Left ventricle myocardium inferior (tissue), 1 donor: ENCODE measurements at regions not wholly inside any gene's neighbourhood (a gene's known extent, or its start where the extent isn't known, plus 50 kb on each side); places are given as distances from the start of the nearest gene placed in this dataset.

ENCODE experiments used
- DNase-seq: peaks from one replicate; pipeline ENCODE4 v3.0.0-alpha.2; 2020
- H3K27ac ChIP-seq: fragments of 200-600 bp; replicated peaks from 2 replicates; pipeline ENCODE4 v1.8.0; 2021
- H3K27me3 ChIP-seq: fragments of 200-600 bp; 2 replicates; pipeline ENCODE4 v1.8.0; 2021; ENCODE audit warnings: low read depth
- H3K36me3 ChIP-seq: fragments of 200-600 bp; 2 replicates; pipeline ENCODE4 v1.8.0; 2021
- H3K4me1 ChIP-seq: fragments of 200-600 bp; 2 replicates; pipeline ENCODE4 v1.8.0; 2021
- H3K4me3 ChIP-seq: fragments of 200-600 bp; 2 replicates; pipeline ENCODE4 v1.8.0; 2021; ENCODE audit warnings: mild to moderate bottlenecking, moderate library complexity
- H3K9me3 ChIP-seq: fragments of 200-600 bp; replicated peaks from 2 replicates; pipeline ENCODE4 v1.8.0; 2021
- CTCF ChIP-seq: fragments of 200-600 bp; IDR thresholded peaks from 2 replicates; pipeline ENCODE4 v1.8.0; 2021; ENCODE audit warnings: antibody characterized with exemption, mild to moderate bottlenecking, borderline replicate concordance
- intact Hi-C: fragments of 100-400 bp; cut with micrococcal nuclease; formaldehyde crosslinking; loops from one replicate; pipeline ENCODE4 v1.11.0; 2022
- donor health status: DM: no; HTN: yes; CAD: no; lungs with severe emphysema.

- H3K4me1 ChIP-seq: no peaks in the 10 kb centered on the region
- H3K4me3 ChIP-seq: no peak overlapping the region
- H3K9me3 ChIP-seq: peaks cover 37% of the 10 kb centered on the region
- TF ChIP-seq CTCF: no peak
- no peak for DNase-seq
- H3K27ac ChIP-seq: no peak overlapping the region
- H3K36me3 ChIP-seq: no peaks in the 10 kb centered on the region
- H3K27me3 ChIP-seq: no peaks in the 10 kb centered on the region
- intact Hi-C loops: no loop called here
Observed at GRCh38 chr2:57656198-57656597, 390.4 kb upstream of the VRK2 start.

DNA sequence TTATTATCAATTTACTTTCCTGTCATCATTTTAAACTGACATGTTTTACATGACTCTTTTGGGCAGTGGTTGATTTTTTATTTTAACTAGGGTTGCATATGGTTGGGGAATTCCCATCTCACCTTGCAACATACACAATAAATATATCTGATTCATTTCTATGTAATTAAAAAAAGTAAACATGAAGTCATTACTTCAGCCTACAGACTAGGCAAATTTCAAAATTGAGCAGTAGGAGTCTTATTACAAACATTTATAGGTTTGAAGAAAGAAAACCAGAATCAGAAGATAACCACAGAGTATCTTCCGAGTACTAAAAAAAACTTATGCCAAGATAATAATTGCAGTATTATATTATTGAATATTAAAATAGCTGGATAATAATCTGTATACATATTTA, 377.0 kb upstream of the VRK2 start:
- Histone ChIP-seq H3K4me1 (no peaks in the 10 kb centered on the region), H3K4me3 (no peak overlapping the region), H3K36me3 (no peaks in the 10 kb centered on the region), H3K27me3 (no peaks in the 10 kb centered on the region), H3K9me3 (peaks cover 3% of the 10 kb centered on the region), H3K27ac (no peak overlapping the region)
- no peak for DNase-seq
- TF ChIP-seq CTCF: no peak
- intact Hi-C loops: no loop called here

DNA sequence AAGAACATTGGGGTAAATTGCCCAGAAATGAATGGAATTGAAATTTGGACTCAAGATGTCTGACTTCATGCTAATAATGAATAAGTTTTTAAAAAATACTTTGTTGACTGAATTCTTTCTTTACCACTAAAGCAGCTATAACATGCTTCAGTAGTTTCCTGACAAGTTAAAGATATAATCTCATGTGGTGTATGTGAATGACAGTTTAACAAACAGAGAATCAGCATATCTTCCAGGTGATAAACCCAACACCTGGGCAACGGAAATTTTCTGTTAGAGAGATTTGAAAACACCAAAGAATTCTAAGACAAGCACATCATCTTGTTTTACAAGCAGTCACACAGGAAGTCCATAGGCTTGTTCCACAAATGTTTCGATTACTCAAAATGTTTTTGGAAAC, 372.6 kb upstream of the VRK2 start:
- Histone ChIP-seq H3K27me3 (no peaks in the 10 kb centered on the region), H3K9me3 (no peaks in the 10 kb centered on the region), H3K36me3 (no peaks in the 10 kb centered on the region), H3K27ac (no peak overlapping the region), H3K4me1 (no peaks in the 10 kb centered on the region), H3K4me3 (no peak overlapping the region)
- TF ChIP-seq CTCF: no peak
- no peak for DNase-seq
- intact Hi-C loops: no loop called here

DNA sequence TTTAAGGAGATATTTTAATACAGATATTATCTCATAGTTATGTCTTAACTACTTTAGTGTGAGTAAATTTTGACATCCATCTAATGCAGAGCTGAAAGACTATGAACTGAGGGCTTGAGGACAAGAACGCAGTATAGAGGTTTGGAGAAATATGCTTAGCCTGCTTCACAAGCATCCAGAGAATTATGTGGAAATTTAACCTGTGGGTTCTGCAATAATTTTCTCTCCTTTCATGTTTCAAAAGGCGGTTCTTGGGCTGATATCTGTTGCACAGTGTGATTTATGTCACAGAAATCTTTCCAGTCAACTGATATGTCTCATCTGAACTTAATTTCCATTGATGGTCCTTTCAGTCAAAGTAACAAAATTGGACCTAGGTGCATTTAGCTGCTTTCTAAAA, 371.9 kb upstream of the VRK2 start:
- no peak for TF ChIP-seq CTCF
- no peaks in the 10 kb centered on the region for H3K9me3 ChIP-seq
- no peak overlapping the region for H3K27ac ChIP-seq
- intact Hi-C loops: no loop called here
- no peaks in the 10 kb centered on the region for H3K27me3 ChIP-seq
- no peaks in the 10 kb centered on the region for H3K36me3 ChIP-seq
- H3K4me1 ChIP-seq: no peaks in the 10 kb centered on the region
- DNase-seq: no peak
- no peak overlapping the region for H3K4me3 ChIP-seq

GRCh38 chr2:57677296-57677695, 369.3 kb upstream of the VRK2 start:
- Histone ChIP-seq H3K4me1 (no peaks in the 10 kb centered on the region), H3K9me3 (no peaks in the 10 kb centered on the region), H3K4me3 (no peak overlapping the region), H3K36me3 (no peaks in the 10 kb centered on the region), H3K27me3 (no peaks in the 10 kb centered on the region), H3K27ac (no peak overlapping the region)
- no peak for TF ChIP-seq CTCF
- no peak for DNase-seq
- intact Hi-C loops: no loop called here

DNA sequence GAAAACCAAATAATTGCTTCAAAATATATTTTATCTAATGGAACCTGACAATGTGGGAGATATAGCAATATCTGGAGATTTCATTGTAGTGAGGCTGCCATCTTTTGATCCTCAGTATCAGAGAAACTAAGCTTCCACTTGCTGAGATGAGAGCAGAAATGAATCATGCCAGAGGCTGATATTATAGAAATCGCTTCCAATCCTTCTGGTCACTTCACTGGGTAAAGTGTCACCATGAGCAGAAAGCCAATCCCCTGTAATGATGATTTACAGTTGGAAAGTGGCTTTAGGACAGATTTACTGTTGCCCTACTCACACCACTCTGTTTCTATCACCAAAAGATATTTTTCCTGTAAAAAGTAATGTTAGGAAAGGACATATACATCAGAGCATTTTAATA, 365.0 kb upstream of the VRK2 start:
- H3K27ac ChIP-seq: no peak overlapping the region
- no peak overlapping the region for H3K4me3 ChIP-seq
- no peaks in the 10 kb centered on the region for H3K27me3 ChIP-seq
- no peak for TF ChIP-seq CTCF
- DNase-seq: no peak
- H3K9me3 ChIP-seq: peaks cover 4% of the 10 kb centered on the region
- intact Hi-C loops: no loop called here
- no peaks in the 10 kb centered on the region for H3K36me3 ChIP-seq
- no peaks in the 10 kb centered on the region for H3K4me1 ChIP-seq
